ENCODE measurements at regions not wholly inside any gene's neighbourhood (a gene's known extent, or its start where the extent isn't known, plus 50 kb on each side); places are given as distances from the start of the nearest gene placed in this dataset.

DNA sequence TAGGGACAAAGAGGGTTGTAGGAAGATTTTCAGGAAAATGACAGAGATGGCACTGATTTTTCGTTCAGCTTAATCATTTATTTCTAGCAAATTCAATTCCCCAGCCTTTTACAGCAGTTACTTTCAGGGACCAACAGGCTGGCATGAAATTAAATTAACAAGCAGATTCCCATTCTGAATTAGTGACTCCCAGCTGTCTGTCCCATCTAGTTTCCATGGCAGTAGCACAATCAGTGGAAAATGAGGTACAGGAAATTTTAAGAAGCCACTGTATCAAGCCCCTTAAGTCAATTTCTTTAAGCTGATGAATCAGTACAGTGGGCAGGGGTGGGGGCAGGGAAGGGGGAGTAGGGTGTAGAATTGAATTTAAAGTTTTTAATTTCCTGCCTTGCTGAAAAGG lies 121.1 kb upstream of the TEX13C start:
- TF ChIP-seq ELF4 (IDR thresholded peaks at IDR 0.05): no peak
- no peak for TF ChIP-seq SUZ12 (IDR thresholded peaks at IDR 0.05)
- TF ChIP-seq SP1 (IDR thresholded peaks at IDR 0.05): no peak
- TF ChIP-seq FOXK2 (IDR thresholded peaks at IDR 0.05): no peak
- TF ChIP-seq TARDBP (IDR thresholded peaks at IDR 0.05): no peak
- no peak for TF ChIP-seq FOXA1 (IDR thresholded peaks at IDR 0.05)
- no peak for TF ChIP-seq ZNF384 (IDR thresholded peaks at IDR 0.05)
- no peak for TF ChIP-seq FOXM1 (IDR thresholded peaks at IDR 0.05; ENCODE audit: borderline replicate concordance)
